ENCODE measurements at regions not wholly inside any gene's neighbourhood (a gene's known extent, or its start where the extent isn't known, plus 50 kb on each side); places are given as distances from the start of the nearest gene placed in this dataset.

DNA sequence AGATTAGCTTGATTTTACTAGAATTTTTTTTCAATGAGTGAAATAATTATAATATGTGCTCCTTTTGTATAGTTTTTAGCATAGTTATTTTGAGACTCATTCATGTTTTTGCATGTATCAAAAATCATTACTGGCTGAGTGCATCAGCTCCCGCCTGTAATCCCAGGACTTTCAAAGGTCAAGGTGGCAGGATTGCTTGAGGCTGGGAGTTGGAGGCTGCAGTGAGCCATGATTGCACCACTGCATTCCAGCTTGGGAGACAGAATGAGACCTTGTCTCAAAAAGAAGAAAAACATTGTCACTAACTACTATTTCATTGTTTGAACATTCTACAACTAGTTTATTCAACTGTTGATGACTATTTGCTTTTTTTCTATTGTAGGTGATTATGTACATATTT, 802.7 kb downstream of the SLC16A7 start:
- no peak for DNase-seq (ENCODE audit: low read depth in 1 of 2, low spot score in 2 of 2)
- Histone ChIP-seq H2AFZ (ENCODE audit: low read length) (no peak overlapping the region), H3K9ac (replicated peaks in 1 of 4; ENCODE audit: extremely low read depth in 1 of 4, low read depth in 3 of 4, low read length in 3 of 4) (no peak overlapping the region), H3K14ac (ENCODE audit: insufficient read length) (no peak overlapping the region), H2BK120ac (replicated peaks; ENCODE audit: low read depth, low read length) (no peak overlapping the region), H3K23ac (ENCODE audit: insufficient read length) (no peak overlapping the region), H3K79me2 (ENCODE audit: control insufficient read depth in 1 of 2, insufficient read depth in 2 of 2, low read length in 2 of 2) (no peaks in the 10 kb centered on the region), H3K27me3 (replicated peaks in 1 of 4; ENCODE audit: control insufficient read depth in 3 of 4, extremely low read depth in 1 of 4, insufficient read depth in 3 of 4, low read length in 3 of 4) (no peaks in the 10 kb centered on the region), H3K18ac (ENCODE audit: extremely low read depth, low read length) (no peak overlapping the region), H4K8ac (ENCODE audit: extremely low read depth, insufficient read depth, low read length) (no peak overlapping the region), H3K4ac (replicated peaks; ENCODE audit: insufficient read length, low read depth, low read length) (no peak overlapping the region), H3K36me3 (ENCODE audit: control insufficient read depth in 2 of 4, insufficient read depth in 4 of 4, low read length in 3 of 4) (no peaks in the 10 kb centered on the region), H3K27ac (ENCODE audit: low read depth, low read length) (no peak overlapping the region), H3K23me2 (ENCODE audit: low read depth, low read length) (no peaks in the 10 kb centered on the region), H2BK15ac (ENCODE audit: low read length) (no peak overlapping the region), H3K9me3 (ENCODE audit: insufficient read depth in 2 of 2, low read depth in 1 of 2, low read length in 1 of 2) (no peaks in the 10 kb centered on the region), H3K56ac (replicated peaks; ENCODE audit: insufficient read length, low read depth, low read length) (no peak overlapping the region), H4K91ac (replicated peaks; ENCODE audit: insufficient read length, low read length) (no peak overlapping the region), H3K79me1 (ENCODE audit: low read depth, low read length) (no peaks in the 10 kb centered on the region), H2BK12ac (ENCODE audit: low read depth, low read length) (no peak overlapping the region), H3K4me2 (ENCODE audit: insufficient read depth in 1 of 2, low read depth in 2 of 2, low read length in 2 of 2) (no peak overlapping the region), H4K20me1 (replicated peaks in 1 of 2; ENCODE audit: control insufficient read depth in 1 of 2, insufficient read depth in 2 of 2, low read length in 2 of 2) (no peaks in the 10 kb centered on the region), H2BK20ac (ENCODE audit: low read length) (no peak overlapping the region), H2AK5ac (ENCODE audit: low read depth, low read length) (no peak overlapping the region), H2BK5ac (ENCODE audit: low read depth, low read length) (no peak overlapping the region), H3K4me3 (ENCODE audit: extremely low read depth in 1 of 4, insufficient read depth in 2 of 4, low read depth in 3 of 4, low read length in 4 of 4) (no peak overlapping the region), H3K4me1 (replicated peaks in 1 of 4; ENCODE audit: control insufficient read depth in 3 of 4, insufficient read depth in 4 of 4, low read length in 3 of 4) (no peaks in the 10 kb centered on the region), H4K5ac (ENCODE audit: insufficient read length, low read depth, low read length) (no peak overlapping the region)
- CTCF ChIA-PET (ENCODE audit: partially characterized antibody), result interaction anchor here (0.5 to 0.8 kb wide), 2 partner anchors 11 to 127 kb away, joined by 3 to 5 read pairs; no protein-coding TSS in a partner anchor
- FAIRE-seq, result no peak
- POLR2A ChIA-PET (ENCODE audit: partially characterized antibody), result no interaction called here
- TF ChIP-seq JUND (IDR thresholded peaks at IDR 0.05; ENCODE audit: low read length), result no peak
- no peak for TF ChIP-seq TCF12 (IDR thresholded peaks at IDR 0.05; ENCODE audit: low read depth, low read length)
- TF ChIP-seq SP2 (IDR thresholded peaks at IDR 0.05; ENCODE audit: low read length), result no peak
- TF ChIP-seq CBX5 (IDR thresholded peaks at IDR 0.05; ENCODE audit: low read depth, low read length), result no peak
- TF ChIP-seq BRCA1 (IDR thresholded peaks at IDR 0.05; ENCODE audit: low read depth, low read length), result no peak
- TF ChIP-seq SIX5 (IDR thresholded peaks at IDR 0.05; ENCODE audit: low read depth, low read length), result no peak
- no peak for TF ChIP-seq NRF1 (IDR thresholded peaks at IDR 0.05; ENCODE audit: low read depth, low read length)
- no peak for TF ChIP-seq NANOG (IDR thresholded peaks at IDR 0.05; ENCODE audit: insufficient read depth, low read depth, low read length, poor library complexity, severe bottlenecking)
- no peak for TF ChIP-seq SP1 (IDR thresholded peaks at IDR 0.05; ENCODE audit: low read depth, low read length)
- TF ChIP-seq SRF (IDR thresholded peaks at IDR 0.05; ENCODE audit: low read depth, low read length), result no peak
- no peak for TF ChIP-seq POLR2A (IDR thresholded peaks at IDR 0.05; ENCODE audit: control extremely low read depth in 1 of 2, low read depth in 2 of 2, low read length in 2 of 2)
- TF ChIP-seq EZH2 (IDR thresholded peaks at IDR 0.05; ENCODE audit: low read depth, low read length, severe bottlenecking), result no peak
- no peak for TF ChIP-seq KDM1A (IDR thresholded peaks at IDR 0.05; ENCODE audit: borderline replicate concordance, low read length)
- no peak for TF ChIP-seq ASH2L (IDR thresholded peaks at IDR 0.05; ENCODE audit: low read length)
- TF ChIP-seq BCL11A (IDR thresholded peaks at IDR 0.05; ENCODE audit: low read depth in 2 of 2, low read length in 2 of 2), result no peak
- 94% methylated on average over 1 of the region's 1 CpG; no CpG with 5 or more reads in 1 of the 2 experiments for WGBS, 2 experiments (ENCODE audit: extremely low coverage in 1 of 2, insufficient coverage in 1 of 2, insufficient read length in 1 of 2, insufficient replicate concordance in 2 of 2, low coverage in 1 of 2, low lambda C conversion rate in 2 of 2, missing lambda C conversion rate in 1 of 2)
